A673 (cell line): ENCODE measurements at regions not wholly inside any gene's neighbourhood (a gene's known extent, or its start where the extent isn't known, plus 50 kb on each side); places are given as distances from the start of the nearest gene placed in this dataset.

ENCODE experiments used
- BruUV-seq: library from RNA; stranded (reverse); fragments of 400-500 nt; replicated peaks from 2 replicates; lab custom pipeline; 2021; lab: Mats Ljungman, UMichigan
- CTCF ChIA-PET: fragments of 300-600 bp; sonication (Branson Sonifier 250); formaldehyde crosslinking; loops from one replicate; lab custom pipeline; 2022; ENCODE audit warnings: antibody characterized with exemption; lab: Charles Lee
- POLR2A ChIA-PET: fragments of 300-600 bp; sonication (Branson Sonifier 250); formaldehyde crosslinking; loops from one replicate; lab custom pipeline; 2022; ENCODE audit warnings: antibody characterized with exemption; ENCODE audit not compliant: low non-redundant PET; lab: Charles Lee
- DNase-seq: peaks from one replicate; pipeline ENCODE4 v3.0.0-alpha.2; 2015; ENCODE audit warnings: low spot score
- H3K27ac ChIP-seq: fragments of 200-600 bp; sonication (generic); 2 replicates; pipeline ENCODE4 v1.5.1; 2016; ENCODE audit warnings: mixed run types, low read depth, mild to moderate bottlenecking, mixed read lengths, antibody characterized with exemption, low read length; ENCODE audit not compliant: poor library complexity, severe bottlenecking
- H3K27me3 ChIP-seq: fragments of 200-600 bp; sonication (generic); replicated peaks from 2 replicates; pipeline ENCODE4 v1.6.1; 2017; ENCODE audit warnings: mixed run types, low read depth, mild to moderate bottlenecking, mixed read lengths, antibody characterized with exemption, low read length; ENCODE audit not compliant: insufficient read depth, poor library complexity
- H3K36me3 ChIP-seq: fragments of 200-600 bp; sonication (generic); 2 replicates; pipeline ENCODE4 v1.6.1; 2016; ENCODE audit warnings: mixed run types, mild to moderate bottlenecking, mixed read lengths, antibody characterized with exemption, low read length; ENCODE audit not compliant: insufficient read depth, poor library complexity, severe bottlenecking
- H3K4me1 ChIP-seq: fragments of 200-600 bp; sonication (generic); 2 replicates; pipeline ENCODE4 v1.6.1; 2017; ENCODE audit warnings: mixed run types, mild to moderate bottlenecking, mixed read lengths, antibody characterized with exemption, low read length; ENCODE audit not compliant: insufficient read depth, poor library complexity, severe bottlenecking
- H3K4me3 ChIP-seq: fragments of 200-600 bp; sonication (generic); 2 replicates; pipeline ENCODE4 v1.5.1; 2016; ENCODE audit warnings: low read depth, mixed run types, mild to moderate bottlenecking, mixed read lengths, low read length; ENCODE audit not compliant: poor library complexity, severe bottlenecking
- H3K9me3 ChIP-seq: fragments of 200-600 bp; sonication (generic); 2 replicates; pipeline ENCODE4 v1.6.1; 2016; ENCODE audit warnings: mixed run types, low read depth, mild to moderate bottlenecking, mixed read lengths, antibody characterized with exemption, low read length; ENCODE audit not compliant: poor library complexity, severe bottlenecking
- CTCF ChIP-seq: fragments of 300-800, 200-600 bp; sonication (generic); conservative IDR thresholded peaks from 2 replicates; pipeline ENCODE4 v1.5.1; 2017; ENCODE audit warnings: low read depth, mild to moderate bottlenecking, antibody characterized with exemption, low read length, moderate library complexity, mixed read lengths
- EZH2 ChIP-seq: fragments of 200-600 bp; sonication (generic); IDR thresholded peaks from 2 replicates; pipeline ENCODE4 v1.6.1; 2017; ENCODE audit warnings: borderline replicate concordance, low read depth, mild to moderate bottlenecking, mixed read lengths, antibody characterized with exemption, low read length; ENCODE audit not compliant: poor library complexity, severe bottlenecking
- intact Hi-C: fragments of 100-400 bp; cut with micrococcal nuclease; formaldehyde crosslinking; loops from one replicate; pipeline ENCODE4 v1.10.0; 2022; ENCODE audit not compliant: unreplicated experiment

DNA sequence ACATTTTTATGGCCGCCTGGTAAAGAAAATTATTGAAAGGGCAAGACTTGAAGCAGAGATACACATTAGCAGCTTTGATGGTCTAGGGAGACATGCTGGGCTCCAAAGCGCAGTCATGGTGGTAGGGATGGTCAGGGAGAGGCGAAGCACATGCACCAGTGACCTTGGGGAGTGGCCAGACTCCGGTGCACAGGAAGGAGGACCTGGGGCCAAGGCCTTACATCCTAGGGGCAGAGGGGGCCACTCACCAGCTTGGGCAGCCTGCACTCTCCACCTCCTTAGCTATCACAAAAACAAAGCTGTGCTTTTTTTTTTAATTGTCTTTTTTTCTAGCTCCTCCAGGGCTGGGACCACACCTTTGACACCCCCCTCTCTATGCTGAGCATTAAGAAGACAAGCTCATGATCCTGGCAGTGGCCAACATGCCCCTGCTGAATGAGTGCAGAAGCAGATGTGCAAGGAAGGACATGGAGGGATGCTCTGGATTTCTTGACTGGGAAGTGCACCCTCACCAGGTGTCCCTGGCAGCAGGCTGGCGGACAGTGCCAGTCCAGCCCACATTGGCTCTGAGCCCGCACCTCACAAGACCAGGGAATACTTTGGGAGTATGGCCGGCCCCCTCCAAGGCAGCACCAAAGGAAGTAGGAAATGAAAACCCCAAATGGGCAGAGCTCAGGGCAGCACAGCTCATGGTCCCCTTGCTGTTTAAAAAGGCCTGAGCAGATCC lies 619.9 kb downstream of the TBC1D22A start:
- CTCF ChIA-PET = no interaction called here
- POLR2A ChIA-PET = no interaction called here
- H3K9me3 ChIP-seq = no peaks in the 10 kb centered on the region
- intact Hi-C loops = no loop called here
- no peak overlapping the region for H3K27ac ChIP-seq
- TF ChIP-seq CTCF (no peak), EZH2 (no peak)
- no peaks in the 10 kb centered on the region for H3K36me3 ChIP-seq
- no peak for DNase-seq
- no peak overlapping the region for H3K4me3 ChIP-seq
- H3K4me1 ChIP-seq = no peaks in the 10 kb centered on the region
- no TSS peak for BruUV-seq
- H3K27me3 ChIP-seq = peaks cover 55% of the 10 kb centered on the region

DNA sequence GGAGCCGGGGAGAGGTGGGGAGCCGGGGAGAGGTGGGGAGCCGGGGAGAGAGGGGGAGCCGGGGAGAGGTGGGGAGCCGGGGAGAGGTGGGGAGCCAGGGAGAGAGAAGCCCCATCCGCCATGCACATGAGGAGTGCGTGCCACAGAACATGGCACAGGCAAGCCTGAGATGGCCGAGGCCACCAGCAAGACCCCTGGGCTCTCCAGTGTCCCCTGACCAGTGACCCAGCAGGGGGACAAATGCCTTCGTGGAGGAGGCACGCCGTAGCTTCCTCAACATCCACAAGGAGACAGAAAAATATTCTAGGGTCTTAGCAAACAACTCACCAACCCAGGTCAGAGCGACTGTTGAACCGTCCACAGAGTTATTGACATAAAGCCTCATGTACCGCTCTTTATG lies 618.8 kb downstream of the TBC1D22A start:
- POLR2A ChIA-PET = no interaction called here
- no peaks in the 10 kb centered on the region for H3K9me3 ChIP-seq
- BruUV-seq = no TSS peak

GRCh38 chr22:47380692-47381091 lies 618.2 kb downstream of the TBC1D22A start:
- no peaks in the 10 kb centered on the region for H3K4me1 ChIP-seq
- TF ChIP-seq CTCF (no peak), EZH2 (no peak)
- CTCF ChIA-PET = no interaction called here
- POLR2A ChIA-PET = no interaction called here
- no peaks in the 10 kb centered on the region for H3K9me3 ChIP-seq
- H3K36me3 ChIP-seq = no peaks in the 10 kb centered on the region
- DNase-seq = no peak
- H3K27me3 ChIP-seq = peaks cover 45% of the 10 kb centered on the region
- BruUV-seq = no TSS peak
- H3K27ac ChIP-seq = no peak overlapping the region
- intact Hi-C loops = no loop called here
- H3K4me3 ChIP-seq = no peak overlapping the region

More for the DNA sequence above, 618.8 kb downstream of the TBC1D22A start:
- DNase-seq = no peak
- no peak overlapping the region for H3K27ac ChIP-seq
- TF ChIP-seq EZH2 (no peak), CTCF (no peak)
- H3K36me3 ChIP-seq = no peaks in the 10 kb centered on the region
- H3K4me1 ChIP-seq = no peaks in the 10 kb centered on the region
- CTCF ChIA-PET = no interaction called here
- H3K4me3 ChIP-seq = no peak overlapping the region
- intact Hi-C loops = no loop called here
- H3K27me3 ChIP-seq = peaks cover 49% of the 10 kb centered on the region
